ENCODE measurements at regions not wholly inside any gene's neighbourhood (a gene's known extent, or its start where the extent isn't known, plus 50 kb on each side); places are given as distances from the start of the nearest gene placed in this dataset.
"Not testable (repeated sequence)": the region's sequence is repeated elsewhere in the genome, so short reads cannot be mapped to it uniquely, and the experiment has no call there.

- no peak for DNase-seq (ENCODE audit: low read depth)
- TF ChIP-seq MYC (IDR thresholded peaks at IDR 0.05; ENCODE audit: low read depth, low read length) (no peak), POLR2A (IDR thresholded peaks at IDR 0.05; ENCODE audit: extremely low read depth, insufficient read length) (no peak), MAX (IDR thresholded peaks at IDR 0.05; ENCODE audit: low read depth, low read length) (no peak), CTCF (IDR thresholded peaks at IDR 0.05; ENCODE audit: low read depth, low read length) (no peak)
- no peak overlapping the region for H3K4me3 ChIP-seq (ENCODE audit: low read depth, low read length)
Measured at GRCh38 chr6:85236636-85237035, 213.2 kb upstream of the NT5E start.

GRCh38 chr6:85227345-85227744 lies 222.5 kb upstream of the NT5E start:
- DNase-seq (ENCODE audit: low read depth); H3K4me3 ChIP-seq (ENCODE audit: low read depth, low read length): not testable (repeated sequence)

- not testable (repeated sequence) for DNase-seq (ENCODE audit: low read depth)
Measured at GRCh38 chr6:85212794-85213193, 237.1 kb upstream of the NT5E start.

GRCh38 chr6:85195243-85195642 lies 254.6 kb upstream of the NT5E start:
- no peak for DNase-seq (ENCODE audit: low read depth)
- no peak overlapping the region for H3K4me3 ChIP-seq (ENCODE audit: low read depth, low read length)
- no peak for TF ChIP-seq POLR2A (IDR thresholded peaks at IDR 0.05; ENCODE audit: extremely low read depth, insufficient read length)
- no peak for TF ChIP-seq MYC (IDR thresholded peaks at IDR 0.05; ENCODE audit: low read depth, low read length)
- TF ChIP-seq CTCF (IDR thresholded peaks at IDR 0.05; ENCODE audit: low read depth, low read length) = no peak
- no peak for TF ChIP-seq MAX (IDR thresholded peaks at IDR 0.05; ENCODE audit: low read depth, low read length)

More at GRCh38 chr6:85212794-85213193, 237.1 kb upstream of the NT5E start:
- H3K4me3 ChIP-seq (ENCODE audit: low read depth, low read length) = not testable (repeated sequence)

GRCh38 chr6:85193339-85193738 lies 256.5 kb upstream of the NT5E start:
- H3K4me3 ChIP-seq (ENCODE audit: low read depth, low read length) = no peak overlapping the region
- no peak for DNase-seq (ENCODE audit: low read depth)
- TF ChIP-seq MAX (IDR thresholded peaks at IDR 0.05; ENCODE audit: low read depth, low read length) (no peak), CTCF (IDR thresholded peaks at IDR 0.05; ENCODE audit: low read depth, low read length) (no peak), MYC (IDR thresholded peaks at IDR 0.05; ENCODE audit: low read depth, low read length) (no peak), POLR2A (IDR thresholded peaks at IDR 0.05; ENCODE audit: extremely low read depth, insufficient read length) (no peak)

- no peak for DNase-seq (ENCODE audit: low read depth)
- TF ChIP-seq MAX (IDR thresholded peaks at IDR 0.05; ENCODE audit: low read depth, low read length) (no peak), CTCF (IDR thresholded peaks at IDR 0.05; ENCODE audit: low read depth, low read length) (no peak)
- H3K4me3 ChIP-seq (ENCODE audit: low read depth, low read length) = no peak overlapping the region
Measured at GRCh38 chr6:85192596-85192995, 257.3 kb upstream of the NT5E start.

GRCh38 chr6:85192186-85192585 lies 257.7 kb upstream of the NT5E start:
- TF ChIP-seq CTCF (IDR thresholded peaks at IDR 0.05; ENCODE audit: low read depth, low read length) (no peak), MAX (IDR thresholded peaks at IDR 0.05; ENCODE audit: low read depth, low read length) (no peak), MYC (IDR thresholded peaks at IDR 0.05; ENCODE audit: low read depth, low read length) (no peak), POLR2A (IDR thresholded peaks at IDR 0.05; ENCODE audit: extremely low read depth, insufficient read length) (no peak)
- DNase-seq (ENCODE audit: low read depth) = no peak
- H3K4me3 ChIP-seq (ENCODE audit: low read depth, low read length) = no peak overlapping the region
